Right lobe of liver (tissue), 4 donors: ENCODE measurements at regions not wholly inside any gene's neighbourhood (a gene's known extent, or its start where the extent isn't known, plus 50 kb on each side); places are given as distances from the start of the nearest gene placed in this dataset.

Experiments used
- CTCF ChIP-seq, 4 donors: fragments of 200-600 bp in 3 of 4; fragments of 450-650 bp in 1 of 4; IDR thresholded peaks; one replicate each; pipeline versions ENCODE4 v1.5.1 to v1.8.0; 2016 to 2022; ENCODE audit warnings: antibody characterized with exemption in 4 of 4, mild to moderate bottlenecking in 2 of 4
- POLR2A ChIP-seq: fragments of 450-650 bp; IDR thresholded peaks from one replicate; pipeline ENCODE4 v1.6.1; 2017; ENCODE audit warnings: antibody characterized with exemption, mild to moderate bottlenecking
- donor health status: DM: no; HTN: no; CAD: no.
- donor health status: DM: no; HTN: no; CAD: no.
- donor health status: DM: no; HTN: yes; CAD: no.

- TF ChIP-seq CTCF (IDR thresholded peaks at IDR 0.05) (no peak), POLR2A (no peak)
Measured at GRCh38 chr6:9504191-9504590, 910.7 kb downstream of the TFAP2A start.
